GM19452 (cell line): ENCODE measurements at regions not wholly inside any gene's neighbourhood (a gene's known extent, or its start where the extent isn't known, plus 50 kb on each side); places are given as distances from the start of the nearest gene placed in this dataset.

ENCODE experiments used
- ATAC-seq: cut with Tn5 transposase; IDR thresholded peaks from one replicate; pipeline ENCODE4 v1.9.1; 2021; ENCODE audit not compliant: unreplicated experiment

GRCh38 chr4:121277194-121278105, 103.4 kb downstream of the QRFPR start:
- peak; percentile 36 for ATAC-seq

GRCh38 chr4:121273191-121273590, 107.6 kb downstream of the QRFPR start:
- ATAC-seq: no peak

GRCh38 chr4:121272526-121272925, 108.3 kb downstream of the QRFPR start:
- ATAC-seq: peak; percentile 86

GRCh38 chr4:121270389-121270788, 106.3 kb upstream of the TNIP3 start:
- ATAC-seq: no peak

- ATAC-seq: no peak
These were observed 104.9 kb upstream of the TNIP3 start for GRCh38 chr4:121269001-121269400.

- ATAC-seq: no peak
These were observed 102.9 kb upstream of the TNIP3 start for GRCh38 chr4:121266982-121267381.

GRCh38 chr4:121256887-121257466, 92.9 kb upstream of the TNIP3 start:
- ATAC-seq: peak; percentile 3

GRCh38 chr4:121255986-121256750, 92.0 kb upstream of the TNIP3 start:
- ATAC-seq: peak; percentile 98

GRCh38 chr4:121253961-121254360, 89.8 kb upstream of the TNIP3 start:
- no peak for ATAC-seq

GRCh38 chr4:121252224-121252806, 88.2 kb upstream of the TNIP3 start:
- ATAC-seq: peak; percentile 32

- ATAC-seq: no peak
These were observed 84.6 kb upstream of the TNIP3 start for GRCh38 chr4:121248747-121249146.

GRCh38 chr4:121246698-121247097, 82.6 kb upstream of the TNIP3 start:
- no peak for ATAC-seq

- peak; percentile 52 for ATAC-seq
These were observed 79.4 kb upstream of the TNIP3 start for GRCh38 chr4:121243485-121243884.

GRCh38 chr4:121242188-121242750, 78.1 kb upstream of the TNIP3 start:
- no peak for ATAC-seq

- no peak for ATAC-seq
These were observed 75.8 kb upstream of the TNIP3 start for GRCh38 chr4:121239951-121240350.

GRCh38 chr4:121238461-121238860, 74.3 kb upstream of the TNIP3 start:
- ATAC-seq: no peak

- no peak for ATAC-seq
These were observed 72.9 kb upstream of the TNIP3 start for GRCh38 chr4:121237069-121237399.

GRCh38 chr4:121236353-121237068, 72.4 kb upstream of the TNIP3 start:
- no peak for ATAC-seq

GRCh38 chr4:121233982-121234381, 69.9 kb upstream of the TNIP3 start:
- no peak for ATAC-seq

GRCh38 chr4:121229993-121230392, 65.9 kb upstream of the TNIP3 start:
- ATAC-seq: no peak
